EL (cell line): ENCODE measurements at regions not wholly inside any gene's neighbourhood (a gene's known extent, or its start where the extent isn't known, plus 50 kb on each side); places are given as distances from the start of the nearest gene placed in this dataset.
"Not testable (repeated sequence)": the region's sequence is repeated elsewhere in the genome, so short reads cannot be mapped to it uniquely, and the experiment has no call there.

ENCODE experiments used
- DNase-seq: peaks from one replicate; pipeline ENCODE4 v3.0.0-alpha.2; 2016

GRCh38 chr4:159410076-159410777 lies 307.3 kb downstream of the RAPGEF2 start:
- peak; percentile 61 for DNase-seq

- no peak for DNase-seq
These were observed 308.0 kb downstream of the RAPGEF2 start for GRCh38 chr4:159410891-159411290.

GRCh38 chr4:159413306-159413943 lies 310.5 kb downstream of the RAPGEF2 start:
- DNase-seq = no peak

GRCh38 chr4:159414305-159414704 lies 311.4 kb downstream of the RAPGEF2 start:
- DNase-seq = no peak

- no peak for DNase-seq
These were observed 313.2 kb downstream of the RAPGEF2 start for GRCh38 chr4:159416073-159416472.

GRCh38 chr4:159416996-159417395 lies 314.1 kb downstream of the RAPGEF2 start:
- DNase-seq = no peak

- DNase-seq = no peak
These were observed 317.5 kb downstream of the RAPGEF2 start for GRCh38 chr4:159420162-159421057.

- DNase-seq = not testable (repeated sequence)
These were observed 318.2 kb downstream of the RAPGEF2 start for GRCh38 chr4:159421058-159421419.

GRCh38 chr4:159422019-159422418 lies 319.1 kb downstream of the RAPGEF2 start:
- DNase-seq = no peak

- DNase-seq = no peak
These were observed 319.7 kb downstream of the RAPGEF2 start for GRCh38 chr4:159422626-159423025.

GRCh38 chr4:159425737-159426305 lies 322.9 kb downstream of the RAPGEF2 start:
- no peak for DNase-seq

GRCh38 chr4:159428293-159428692 lies 325.4 kb downstream of the RAPGEF2 start:
- no peak for DNase-seq

- no peak for DNase-seq
These were observed 326.3 kb downstream of the RAPGEF2 start for GRCh38 chr4:159428975-159429692.

GRCh38 chr4:159429693-159430035 lies 326.8 kb downstream of the RAPGEF2 start:
- DNase-seq = no peak

- DNase-seq = no peak
These were observed 328.0 kb downstream of the RAPGEF2 start for GRCh38 chr4:159430896-159431295.

- no peak for DNase-seq
These were observed 329.6 kb downstream of the RAPGEF2 start for GRCh38 chr4:159432436-159432835.

GRCh38 chr4:159433337-159433736 lies 330.5 kb downstream of the RAPGEF2 start:
- no peak for DNase-seq

GRCh38 chr4:159434114-159434870 lies 331.4 kb downstream of the RAPGEF2 start:
- DNase-seq = peak; percentile 59

GRCh38 chr4:159434871-159435241 lies 332.0 kb downstream of the RAPGEF2 start:
- DNase-seq = no peak

GRCh38 chr4:159435561-159436023 lies 332.7 kb downstream of the RAPGEF2 start:
- DNase-seq = no peak

GRCh38 chr4:159443975-159444374 lies 341.1 kb downstream of the RAPGEF2 start:
- DNase-seq = no peak

GRCh38 chr4:159444678-159445077 lies 341.8 kb downstream of the RAPGEF2 start:
- peak; percentile 22 for DNase-seq
